HEK293 (cell line): ENCODE measurements at regions not wholly inside any gene's neighbourhood (a gene's known extent, or its start where the extent isn't known, plus 50 kb on each side); places are given as distances from the start of the nearest gene placed in this dataset.

ENCODE experiments used
- CTCF ChIP-seq: fragments of 450-650 bp; formaldehyde crosslinking; IDR thresholded peaks from 2 replicates; pipeline ENCODE4 v1.5.1; 2016; ENCODE audit warnings: missing biosample characterization, missing genetic modification characterization
- MEIS1 ChIP-seq: sonication (generic); formaldehyde crosslinking; IDR thresholded peaks from 2 replicates; pipeline ENCODE4 v1.8.1; 2022; ENCODE audit warnings: missing genetic modification reagents, mild to moderate bottlenecking, borderline replicate concordance
- PBX3 ChIP-seq: sonication (generic); formaldehyde crosslinking; IDR thresholded peaks from 2 replicates; pipeline ENCODE4 v1.8.1; 2022; ENCODE audit warnings: mild to moderate bottlenecking, moderate library complexity, missing genetic modification reagents
- ZEB2 ChIP-seq: fragments of 450-650 bp; formaldehyde crosslinking; IDR thresholded peaks from 2 replicates; pipeline ENCODE4 v1.5.1; 2016; ENCODE audit warnings: missing biosample characterization, missing genetic modification characterization
- ZNF10 ChIP-seq: fragments of 450-650 bp; formaldehyde crosslinking; IDR thresholded peaks from 2 replicates; pipeline ENCODE4 v1.5.1; 2017; ENCODE audit warnings: missing biosample characterization, missing genetic modification characterization
- ZNF132 ChIP-seq: fragments of 450-650 bp; formaldehyde crosslinking; IDR thresholded peaks from 2 replicates; pipeline ENCODE4 v1.5.1; 2017; ENCODE audit warnings: missing biosample characterization, missing genetic modification characterization, borderline replicate concordance
- ZNF155 ChIP-seq: fragments of 450-650 bp; formaldehyde crosslinking; IDR thresholded peaks from 2 replicates; pipeline ENCODE4 v1.5.1; 2016; ENCODE audit warnings: missing biosample characterization, missing genetic modification characterization
- ZNF341 ChIP-seq: fragments of 450-650 bp; formaldehyde crosslinking; IDR thresholded peaks from 2 replicates; pipeline ENCODE4; 2016; ENCODE audit warnings: low read depth, missing biosample characterization, missing genetic modification characterization
- ZNF530 ChIP-seq: fragments of 450-650 bp; formaldehyde crosslinking; IDR thresholded peaks from 2 replicates; pipeline ENCODE4 v1.5.1; 2016; ENCODE audit warnings: low read depth, missing biosample characterization, missing genetic modification characterization
- ZNF558 ChIP-seq: fragments of 450-650 bp; formaldehyde crosslinking; IDR thresholded peaks from 2 replicates; pipeline ENCODE4 v1.5.1; 2016; ENCODE audit warnings: missing biosample characterization, missing genetic modification characterization
- TF ChIP-seq, protein P1 (sequence below): fragments of 450-650 bp; formaldehyde crosslinking; IDR thresholded peaks from 2 replicates; pipeline ENCODE4 v1.5.1; 2016; ENCODE audit warnings: missing biosample characterization, missing genetic modification characterization
- TF ChIP-seq, protein P2 (sequence below): fragments of 450-650 bp; formaldehyde crosslinking; IDR thresholded peaks from 2 replicates; pipeline ENCODE4 v1.5.1; 2016; ENCODE audit warnings: missing biosample characterization, missing genetic modification characterization

DNA sequence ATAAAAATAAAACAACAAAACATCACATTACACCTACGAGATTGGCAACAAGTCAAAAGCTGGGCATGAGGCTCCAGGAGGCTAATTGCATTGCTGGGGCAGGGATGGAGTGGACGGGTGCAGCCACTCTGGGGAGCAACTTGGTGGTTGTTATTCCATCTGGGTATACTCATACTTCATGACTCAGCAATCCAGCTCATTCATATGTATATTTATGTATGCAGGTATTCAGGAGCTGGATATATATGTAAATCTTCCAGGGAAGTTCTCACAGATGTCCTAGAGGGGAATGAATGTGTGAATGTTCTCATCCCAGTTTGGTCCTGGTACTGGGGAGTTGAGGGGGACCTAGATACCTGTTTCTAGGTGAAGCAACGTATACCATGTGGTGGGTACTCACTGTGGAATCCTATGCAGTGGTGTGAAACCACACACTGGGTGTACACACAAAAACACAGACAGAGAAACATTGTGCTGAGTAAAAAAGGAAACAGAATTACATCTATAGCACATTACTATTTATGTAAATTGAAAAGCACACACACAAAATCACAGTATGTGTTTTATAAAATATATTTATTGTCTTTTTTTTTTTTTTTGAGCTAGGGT lies 79.7 kb upstream of the RAB4A start:
- TF ChIP-seq CTCF (tag by site-specific recombination): no peak
- no peak for TF ChIP-seq MEIS1 (CRISPR knock-in tag)
- no peak for TF ChIP-seq ZNF155 (tag by site-specific recombination)
- no peak for TF ChIP-seq ZNF10 (tag by site-specific recombination)
- TF ChIP-seq ZEB2 (tag by site-specific recombination): no peak
- TF ChIP-seq ZNF530 (tag by site-specific recombination): no peak
- no peak for TF ChIP-seq PBX3 (CRISPR knock-in tag)
- no peak for TF ChIP-seq ZNF341 (tag by site-specific recombination)
- TF ChIP-seq, protein P1, sequence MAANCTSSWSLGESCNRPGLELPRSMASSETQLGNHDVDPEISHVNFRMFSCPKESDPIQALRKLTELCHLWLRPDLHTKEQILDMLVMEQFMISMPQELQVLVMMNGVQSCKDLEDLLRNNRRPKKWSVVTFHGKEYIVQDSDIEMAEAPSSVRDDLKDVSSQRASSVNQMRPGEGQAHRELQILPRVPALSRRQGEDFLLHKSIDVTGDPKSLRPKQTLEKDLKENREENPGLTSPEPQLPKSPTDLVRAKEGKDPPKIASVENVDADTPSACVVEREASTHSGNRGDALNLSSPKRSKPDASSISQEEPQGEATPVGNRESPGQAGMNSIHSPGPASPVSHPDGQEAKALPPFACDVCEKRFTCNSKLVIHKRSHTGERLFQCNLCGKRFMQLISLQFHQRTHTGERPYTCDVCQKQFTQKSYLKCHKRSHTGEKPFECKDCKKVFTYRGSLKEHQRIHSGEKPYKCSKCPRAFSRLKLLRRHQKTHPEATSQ: no peak
- no peak for TF ChIP-seq ZNF558 (tag by site-specific recombination)
- no peak for TF ChIP-seq ZNF132
- TF ChIP-seq, protein P2, sequence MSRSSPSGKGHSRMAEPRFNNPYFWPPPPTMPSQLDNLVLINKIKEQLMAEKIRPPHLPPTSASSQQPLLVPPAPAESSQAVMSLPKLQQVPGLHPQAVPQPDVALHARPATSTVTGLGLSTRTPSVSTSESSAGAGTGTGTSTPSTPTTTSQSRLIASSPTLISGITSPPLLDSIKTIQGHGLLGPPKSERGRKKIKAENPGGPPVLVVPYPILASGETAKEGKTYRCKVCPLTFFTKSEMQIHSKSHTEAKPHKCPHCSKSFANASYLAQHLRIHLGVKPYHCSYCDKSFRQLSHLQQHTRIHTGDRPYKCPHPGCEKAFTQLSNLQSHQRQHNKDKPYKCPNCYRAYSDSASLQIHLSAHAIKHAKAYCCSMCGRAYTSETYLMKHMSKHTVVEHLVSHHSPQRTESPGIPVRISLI (tag by site-specific recombination): no peak
